ENCODE measurements at regions not wholly inside any gene's neighbourhood (a gene's known extent, or its start where the extent isn't known, plus 50 kb on each side); places are given as distances from the start of the nearest gene placed in this dataset.

- DNase-seq (ENCODE audit: low spot score): no peak
Measured at GRCh38 chr19:29372461-29372860, 153.3 kb upstream of the VSTM2B start.

- DNase-seq (ENCODE audit: low spot score): no peak
Measured at GRCh38 chr19:29372921-29373797, 152.6 kb upstream of the VSTM2B start.

GRCh38 chr19:29375429-29376119 lies 150.2 kb upstream of the VSTM2B start:
- DNase-seq (ENCODE audit: low spot score): no peak

- no peak for DNase-seq (ENCODE audit: low spot score)
Measured at GRCh38 chr19:29376855-29377354, 148.9 kb upstream of the VSTM2B start.

GRCh38 chr19:29378126-29378525 lies 147.7 kb upstream of the VSTM2B start:
- DNase-seq (ENCODE audit: low spot score): no peak

GRCh38 chr19:29378543-29379080 lies 147.2 kb upstream of the VSTM2B start:
- DNase-seq (ENCODE audit: low spot score): peak; percentile 49

- no peak for DNase-seq (ENCODE audit: low spot score)
Measured at GRCh38 chr19:29379257-29380021, 146.4 kb upstream of the VSTM2B start.

- DNase-seq (ENCODE audit: low spot score): no peak
Measured at GRCh38 chr19:29380581-29380980, 145.2 kb upstream of the VSTM2B start.

- no peak for DNase-seq (ENCODE audit: low spot score)
Measured at GRCh38 chr19:29381353-29382203, 144.2 kb upstream of the VSTM2B start.

GRCh38 chr19:29383696-29384095 lies 142.1 kb upstream of the VSTM2B start:
- no peak for DNase-seq (ENCODE audit: low spot score)

GRCh38 chr19:29384656-29385055 lies 141.1 kb upstream of the VSTM2B start:
- no peak for DNase-seq (ENCODE audit: low spot score)

GRCh38 chr19:29385191-29385795 lies 140.5 kb upstream of the VSTM2B start:
- DNase-seq (ENCODE audit: low spot score): peak; percentile 36

GRCh38 chr19:29386970-29387369 lies 138.8 kb upstream of the VSTM2B start:
- no peak for DNase-seq (ENCODE audit: low spot score)

GRCh38 chr19:29387586-29387985 lies 138.2 kb upstream of the VSTM2B start:
- no peak for DNase-seq (ENCODE audit: low spot score)

GRCh38 chr19:29389495-29389894 lies 136.3 kb upstream of the VSTM2B start:
- no peak for DNase-seq (ENCODE audit: low spot score)

- no peak for DNase-seq (ENCODE audit: low spot score)
Measured at GRCh38 chr19:29390742-29391141, 135.1 kb upstream of the VSTM2B start.

- no peak for DNase-seq (ENCODE audit: low spot score)
Measured at GRCh38 chr19:29393915-29394460, 131.8 kb upstream of the VSTM2B start.

GRCh38 chr19:29395111-29395733 lies 130.6 kb upstream of the VSTM2B start:
- DNase-seq (ENCODE audit: low spot score): no peak

GRCh38 chr19:29395734-29396414 lies 129.9 kb upstream of the VSTM2B start:
- no peak for DNase-seq (ENCODE audit: low spot score)
